Cardiac fibroblast (primary cell): ENCODE measurements at regions not wholly inside any gene's neighbourhood (a gene's known extent, or its start where the extent isn't known, plus 50 kb on each side); places are given as distances from the start of the nearest gene placed in this dataset.

Source experiments
- DNase-seq, 2 donors: peaks; one replicate each; pipeline versions ENCODE4 v3.0.0 to v3.0.0-alpha.2; 2010; ENCODE audit warnings: low read depth in 2 of 2
- H3K4me3 ChIP-seq, 2 donors: replicated peaks in 1 of 2; 1 replicate in 1 of 2; 2 replicates in 1 of 2; pipeline ENCODE4 v1.5.1; 2011; ENCODE audit warnings: low read depth in 2 of 2, low read length in 2 of 2, mild to moderate bottlenecking in 2 of 2, moderate library complexity in 1 of 2
- TF ChIP-seq, protein P1 (sequence below): IDR thresholded peaks from one replicate; pipeline ENCODE4 v1.5.1; 2011; ENCODE audit warnings: low read depth, mild to moderate bottlenecking, low read length, inconsistent platforms

DNA sequence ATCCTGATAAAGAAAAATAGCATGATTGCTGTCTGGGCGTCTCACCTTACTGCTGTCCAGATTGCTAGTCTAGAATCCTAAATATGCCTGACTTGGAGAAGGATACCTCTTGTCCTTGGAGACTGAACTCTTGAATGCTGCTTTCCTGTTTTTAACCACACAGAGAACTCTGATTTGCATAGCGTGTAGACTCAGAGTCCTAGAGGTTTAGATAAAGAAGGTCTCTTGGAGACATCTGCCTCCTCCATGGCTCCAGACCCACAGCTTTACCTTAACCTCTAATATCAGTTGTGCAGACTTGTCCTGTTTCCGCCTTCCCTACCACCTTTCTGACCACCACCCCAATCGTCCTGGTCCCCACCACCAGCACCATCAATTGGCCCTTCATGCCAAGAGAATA, 292.6 kb upstream of the CYRIA start:
- no peak overlapping the region for H3K4me3 ChIP-seq
- DNase-seq, result no peak
- TF ChIP-seq, protein P1, sequence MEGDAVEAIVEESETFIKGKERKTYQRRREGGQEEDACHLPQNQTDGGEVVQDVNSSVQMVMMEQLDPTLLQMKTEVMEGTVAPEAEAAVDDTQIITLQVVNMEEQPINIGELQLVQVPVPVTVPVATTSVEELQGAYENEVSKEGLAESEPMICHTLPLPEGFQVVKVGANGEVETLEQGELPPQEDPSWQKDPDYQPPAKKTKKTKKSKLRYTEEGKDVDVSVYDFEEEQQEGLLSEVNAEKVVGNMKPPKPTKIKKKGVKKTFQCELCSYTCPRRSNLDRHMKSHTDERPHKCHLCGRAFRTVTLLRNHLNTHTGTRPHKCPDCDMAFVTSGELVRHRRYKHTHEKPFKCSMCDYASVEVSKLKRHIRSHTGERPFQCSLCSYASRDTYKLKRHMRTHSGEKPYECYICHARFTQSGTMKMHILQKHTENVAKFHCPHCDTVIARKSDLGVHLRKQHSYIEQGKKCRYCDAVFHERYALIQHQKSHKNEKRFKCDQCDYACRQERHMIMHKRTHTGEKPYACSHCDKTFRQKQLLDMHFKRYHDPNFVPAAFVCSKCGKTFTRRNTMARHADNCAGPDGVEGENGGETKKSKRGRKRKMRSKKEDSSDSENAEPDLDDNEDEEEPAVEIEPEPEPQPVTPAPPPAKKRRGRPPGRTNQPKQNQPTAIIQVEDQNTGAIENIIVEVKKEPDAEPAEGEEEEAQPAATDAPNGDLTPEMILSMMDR, result no peak

DNA sequence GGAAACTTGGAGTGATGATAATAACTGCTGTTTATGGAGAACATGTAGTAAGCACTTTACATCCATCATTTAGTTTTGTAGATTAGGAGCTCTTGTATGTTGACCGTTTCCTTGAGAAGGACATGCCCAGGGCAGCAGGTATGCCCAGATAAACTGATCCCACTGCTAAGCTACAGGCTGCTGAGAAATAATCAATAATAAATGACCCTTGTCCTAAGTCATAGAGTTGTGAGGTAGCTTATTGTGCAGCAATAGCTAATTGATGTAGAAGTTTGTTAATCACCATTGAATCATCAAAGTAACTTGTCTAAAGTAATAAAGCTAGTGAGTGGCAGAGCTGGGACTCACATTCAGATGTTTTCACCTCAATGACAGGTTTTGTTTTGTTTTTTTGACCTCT, 287.2 kb upstream of the CYRIA start:
- TF ChIP-seq, protein P1, result no peak
- no peak overlapping the region for H3K4me3 ChIP-seq
- DNase-seq, result no peak

DNA sequence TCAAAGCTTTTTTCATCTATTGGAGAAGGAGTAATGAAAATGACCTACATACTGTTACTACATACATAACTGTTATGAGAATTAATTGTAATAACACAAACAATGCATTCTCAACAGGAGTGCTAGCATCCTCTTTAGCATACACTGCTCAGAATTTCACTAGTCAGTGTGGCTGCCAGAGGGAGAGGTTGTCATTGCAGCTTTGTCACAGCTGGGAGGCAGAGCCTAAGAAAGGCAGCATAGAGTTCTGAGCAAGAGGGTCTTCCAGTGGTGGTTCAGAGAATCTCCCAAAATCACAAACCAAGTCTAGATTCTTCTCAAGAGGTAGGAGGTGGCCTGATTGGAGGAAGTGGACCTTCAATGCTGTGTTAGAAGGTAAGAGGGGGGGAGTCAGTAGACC, 286.7 kb upstream of the CYRIA start:
- no peak for DNase-seq
- TF ChIP-seq, protein P1, result no peak
- no peak overlapping the region for H3K4me3 ChIP-seq

DNA sequence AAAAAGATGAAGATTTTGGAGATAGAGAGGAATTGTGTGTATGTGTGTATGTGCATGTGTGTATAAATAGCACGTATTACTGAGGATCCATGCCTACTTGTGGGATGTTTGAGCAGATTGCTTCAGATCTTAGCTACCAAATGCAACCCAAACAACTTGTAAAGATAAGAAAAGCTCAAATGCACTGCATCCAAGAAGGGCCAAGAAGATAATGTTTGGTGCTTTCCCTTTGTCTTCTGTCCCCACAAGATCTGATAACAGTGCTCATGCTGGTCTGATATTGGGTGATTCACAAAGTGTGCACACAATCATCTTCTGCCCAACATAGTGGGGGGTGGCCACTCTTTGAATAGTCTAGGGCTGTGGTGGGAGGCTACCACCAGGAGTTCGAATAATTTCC, 284.8 kb upstream of the CYRIA start:
- TF ChIP-seq, protein P1, result no peak
- no peak overlapping the region for H3K4me3 ChIP-seq
- no peak for DNase-seq

DNA sequence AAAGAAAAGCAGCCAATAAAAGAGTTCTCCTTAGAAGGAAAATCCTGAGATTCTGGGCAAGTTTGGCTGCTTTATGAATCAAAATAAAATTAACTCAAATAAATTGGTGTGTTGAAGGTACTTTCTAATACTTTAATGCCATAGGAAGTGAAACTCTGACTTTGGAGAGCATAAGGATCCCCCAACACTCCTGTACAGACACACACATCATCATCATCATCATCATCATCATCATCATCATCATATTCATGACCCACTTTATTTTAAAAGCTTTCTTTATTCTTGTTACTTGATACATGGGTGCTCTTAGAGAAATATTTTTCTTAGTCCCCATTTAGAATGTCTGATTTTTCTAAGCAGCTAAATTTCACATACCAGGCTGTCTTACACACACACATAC, 283.1 kb upstream of the CYRIA start:
- DNase-seq, result no peak
- H3K4me3 ChIP-seq, result no peak overlapping the region
- TF ChIP-seq, protein P1, result no peak

DNA sequence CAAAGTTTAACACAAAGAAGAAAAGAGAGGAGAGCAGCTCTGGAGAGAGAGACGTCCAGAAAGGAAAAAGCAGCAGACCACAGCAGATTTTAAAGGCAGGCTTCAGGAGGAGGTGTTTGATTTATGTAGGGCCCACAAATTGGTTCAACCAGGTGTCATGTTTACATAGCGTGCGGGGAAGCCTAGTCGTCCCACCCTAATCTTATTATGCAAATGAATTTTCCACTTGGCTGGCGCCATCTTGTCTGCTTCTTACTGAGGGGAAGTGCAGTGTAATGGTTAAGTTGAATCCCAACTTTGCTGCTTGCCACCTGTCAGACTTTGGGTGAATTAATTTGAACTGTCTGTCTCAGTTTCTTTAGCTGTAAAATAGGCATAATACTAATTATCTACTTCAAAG, 282.4 kb upstream of the CYRIA start:
- no peak overlapping the region for H3K4me3 ChIP-seq
- TF ChIP-seq, protein P1, result no peak
- no peak for DNase-seq

DNA sequence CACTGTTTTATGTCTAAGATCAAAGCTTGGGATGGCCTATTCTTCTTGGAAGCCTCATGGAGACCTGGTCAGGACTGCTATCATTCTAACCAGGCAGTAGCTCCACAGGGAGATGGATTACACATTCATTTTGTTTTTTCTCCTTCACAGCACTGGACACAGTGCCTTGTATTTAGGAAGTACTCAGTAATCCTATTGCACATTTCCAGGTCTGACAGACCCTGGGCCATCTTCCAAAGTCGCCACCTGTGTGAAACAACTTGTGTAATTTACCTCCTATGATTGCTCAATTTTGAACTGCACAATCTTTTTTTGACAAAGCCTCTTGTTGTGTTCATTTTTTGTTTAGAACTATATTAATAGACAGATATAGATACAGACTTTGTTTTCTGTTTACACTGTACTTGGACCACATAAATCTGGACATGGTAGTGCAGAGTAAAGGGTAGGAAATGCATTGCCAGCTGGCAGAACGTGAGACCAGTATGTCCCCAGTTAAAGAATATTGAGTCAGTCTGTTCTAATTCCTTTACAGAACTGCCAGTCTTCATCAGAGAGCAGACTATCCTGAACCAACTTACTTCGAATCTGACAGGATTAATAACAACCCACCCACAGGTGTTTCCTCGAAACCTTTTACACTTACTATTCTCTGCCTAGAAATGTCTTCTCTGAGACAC, 277.8 kb upstream of the CYRIA start:
- TF ChIP-seq, protein P1, result no peak
- no peak for DNase-seq
- H3K4me3 ChIP-seq, result no peak overlapping the region
